ENCODE measurements at regions not wholly inside any gene's neighbourhood (a gene's known extent, or its start where the extent isn't known, plus 50 kb on each side); places are given as distances from the start of the nearest gene placed in this dataset.
"Not testable (repeated sequence)": the region's sequence is repeated elsewhere in the genome, so short reads cannot be mapped to it uniquely, and the experiment has no call there.

DNA sequence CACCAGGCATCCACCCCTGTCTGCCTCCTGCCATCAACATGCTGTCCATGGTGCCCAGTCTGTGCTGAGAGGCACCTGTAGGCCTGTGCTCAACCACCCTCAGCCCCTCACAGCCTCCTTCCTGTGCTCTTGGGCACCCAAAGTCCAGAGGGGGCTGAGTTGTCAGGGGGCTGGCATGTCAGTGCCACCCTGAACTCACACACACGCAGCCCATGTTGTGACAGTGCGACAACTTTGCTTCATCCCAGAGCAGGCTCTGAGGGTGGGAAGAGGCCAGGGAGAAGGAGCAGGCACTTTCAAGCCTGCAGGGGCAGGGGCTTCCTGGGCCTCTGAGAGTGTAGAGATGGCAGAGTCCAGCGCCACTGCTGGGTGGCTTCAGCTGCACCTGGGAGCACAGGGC, 491.0 kb downstream of the TMEM135 start:
- DNase-seq (no peak), ATAC-seq (no peak)
- no peak overlapping the region for H3K4me3 ChIP-seq
- intact Hi-C loops (cut with DNase I) = no loop called here
- H3K9me3 ChIP-seq = peaks cover 0 to 12% of the 10 kb centered on the region in 2 donors
- no peaks in the 10 kb centered on the region for H3K36me3 ChIP-seq
- no peaks in the 10 kb centered on the region for H3K27me3 ChIP-seq
- H3K4me1 ChIP-seq = no peaks in the 10 kb centered on the region
- H3K27ac ChIP-seq = no peak overlapping the region
- TF ChIP-seq, protein P1, sequence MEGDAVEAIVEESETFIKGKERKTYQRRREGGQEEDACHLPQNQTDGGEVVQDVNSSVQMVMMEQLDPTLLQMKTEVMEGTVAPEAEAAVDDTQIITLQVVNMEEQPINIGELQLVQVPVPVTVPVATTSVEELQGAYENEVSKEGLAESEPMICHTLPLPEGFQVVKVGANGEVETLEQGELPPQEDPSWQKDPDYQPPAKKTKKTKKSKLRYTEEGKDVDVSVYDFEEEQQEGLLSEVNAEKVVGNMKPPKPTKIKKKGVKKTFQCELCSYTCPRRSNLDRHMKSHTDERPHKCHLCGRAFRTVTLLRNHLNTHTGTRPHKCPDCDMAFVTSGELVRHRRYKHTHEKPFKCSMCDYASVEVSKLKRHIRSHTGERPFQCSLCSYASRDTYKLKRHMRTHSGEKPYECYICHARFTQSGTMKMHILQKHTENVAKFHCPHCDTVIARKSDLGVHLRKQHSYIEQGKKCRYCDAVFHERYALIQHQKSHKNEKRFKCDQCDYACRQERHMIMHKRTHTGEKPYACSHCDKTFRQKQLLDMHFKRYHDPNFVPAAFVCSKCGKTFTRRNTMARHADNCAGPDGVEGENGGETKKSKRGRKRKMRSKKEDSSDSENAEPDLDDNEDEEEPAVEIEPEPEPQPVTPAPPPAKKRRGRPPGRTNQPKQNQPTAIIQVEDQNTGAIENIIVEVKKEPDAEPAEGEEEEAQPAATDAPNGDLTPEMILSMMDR (IDR thresholded peaks at IDR 0.05) = no peak

DNA sequence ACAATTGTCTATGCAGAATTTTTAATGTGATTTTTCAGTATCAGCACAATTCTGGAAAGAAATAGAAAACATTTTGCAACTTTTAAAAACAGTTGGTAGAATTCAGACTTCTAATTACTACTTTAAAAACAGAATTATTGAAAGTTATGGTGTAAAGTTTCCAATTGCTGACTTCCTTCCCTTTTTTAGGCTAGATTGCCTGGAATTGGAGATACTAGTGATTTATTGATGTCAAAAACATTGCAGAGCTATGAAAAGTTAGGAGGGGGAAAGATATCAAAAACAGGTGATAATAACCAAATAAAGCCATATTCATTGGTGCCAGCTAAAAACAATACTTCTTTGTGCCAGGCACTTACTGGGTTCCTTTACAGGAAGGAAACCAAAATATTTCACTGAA, 485.5 kb downstream of the TMEM135 start:
- no peak overlapping the region for H3K27ac ChIP-seq
- H3K36me3 ChIP-seq = no peaks in the 10 kb centered on the region
- ATAC-seq (no peak), DNase-seq (no peak)
- intact Hi-C loops (cut with DNase I) = no loop called here
- H3K4me3 ChIP-seq = no peak overlapping the region
- H3K27me3 ChIP-seq = no peaks in the 10 kb centered on the region
- TF ChIP-seq, protein P1 (IDR thresholded peaks at IDR 0.05) = no peak
- H3K9me3 ChIP-seq = peaks cover 0 to 7% of the 10 kb centered on the region in 2 donors
- H3K4me1 ChIP-seq = no peaks in the 10 kb centered on the region

DNA sequence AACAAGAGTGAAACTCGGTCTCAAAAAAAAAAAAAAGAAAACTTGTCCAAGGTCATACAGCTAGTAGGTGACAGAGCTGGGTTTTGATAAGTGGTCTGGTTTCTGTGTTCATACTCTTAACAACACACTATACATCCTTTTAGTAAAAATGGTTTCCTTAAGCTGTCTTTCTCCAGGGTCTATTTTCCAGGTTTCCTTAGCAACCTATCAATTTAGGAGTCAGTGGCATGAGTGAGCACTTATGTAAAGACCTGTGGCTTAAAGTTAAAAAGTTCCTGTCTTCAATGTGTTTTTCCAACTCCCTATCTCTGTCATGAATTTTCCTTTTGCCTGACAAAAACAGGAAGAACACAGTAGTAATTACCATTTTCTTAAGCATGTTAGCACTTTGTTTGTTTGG, 480.5 kb downstream of the TMEM135 start:
- intact Hi-C loops (cut with DNase I) = no loop called here
- no peak overlapping the region for H3K4me3 ChIP-seq
- TF ChIP-seq, protein P1 (IDR thresholded peaks at IDR 0.05) = no peak
- H3K4me1 ChIP-seq = no peaks in the 10 kb centered on the region
- ATAC-seq (no peak), DNase-seq (no peak)
- H3K36me3 ChIP-seq = no peaks in the 10 kb centered on the region
- H3K27ac ChIP-seq = no peak overlapping the region
- no peaks in the 10 kb centered on the region for H3K9me3 ChIP-seq
- no peaks in the 10 kb centered on the region for H3K27me3 ChIP-seq

DNA sequence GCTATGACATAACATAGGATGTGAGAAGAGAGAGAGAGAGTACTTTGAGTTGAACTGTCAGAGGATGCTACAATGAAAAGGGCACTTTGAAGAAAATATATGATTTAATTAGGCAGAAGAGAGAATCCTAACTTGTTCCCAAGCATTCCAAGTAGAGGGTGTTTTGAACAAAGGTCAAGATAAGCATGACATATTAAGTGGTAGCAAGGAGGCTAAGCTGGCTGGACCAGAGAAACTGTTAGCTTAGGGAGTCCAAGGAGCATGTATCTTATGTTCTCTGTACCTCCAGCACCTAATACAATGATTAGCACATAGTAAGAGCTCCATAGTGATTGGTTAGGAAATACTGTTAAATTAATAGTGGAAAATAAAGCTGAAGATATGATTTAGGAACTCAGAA, 479.6 kb downstream of the TMEM135 start:
- ATAC-seq = no peak

DNA sequence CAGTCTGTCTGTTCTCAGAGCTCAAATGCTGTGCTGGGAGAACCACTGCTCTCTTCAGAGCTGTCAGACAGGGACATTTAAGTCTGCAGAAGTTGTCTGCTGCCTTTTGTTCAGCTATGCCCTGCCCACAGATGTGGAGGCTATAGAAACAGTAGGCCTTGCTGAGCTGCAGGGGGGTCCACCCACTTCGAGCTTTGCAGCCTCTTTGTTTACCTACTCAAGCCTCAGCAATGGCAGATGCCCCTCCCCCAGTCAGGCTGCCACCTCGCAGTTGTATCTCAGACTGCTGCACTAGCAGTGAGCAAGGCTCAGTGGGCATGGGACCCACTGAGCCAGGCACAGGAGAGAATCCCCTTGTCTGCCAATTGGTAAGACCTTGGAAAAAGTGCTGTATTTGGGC, 470.0 kb downstream of the TMEM135 start:
- H3K27ac ChIP-seq; intact Hi-C loops (cut with DNase I); H3K36me3 ChIP-seq; H3K4me1 ChIP-seq; ATAC-seq; H3K4me3 ChIP-seq; H3K27me3 ChIP-seq; H3K9me3 ChIP-seq: not testable (repeated sequence)
- DNase-seq = peak in 1 of 4 donors; percentile 11

More for the DNA sequence above, 479.6 kb downstream of the TMEM135 start:
- Histone ChIP-seq H3K4me3 (no peak overlapping the region), H3K27ac (no peak overlapping the region), H3K4me1 (no peaks in the 10 kb centered on the region), H3K27me3 (no peaks in the 10 kb centered on the region), H3K9me3 (no peaks in the 10 kb centered on the region), H3K36me3 (no peaks in the 10 kb centered on the region)
- TF ChIP-seq, protein P1 (IDR thresholded peaks at IDR 0.05) = no peak
- intact Hi-C loops (cut with DNase I) = no loop called here
- peak in 2 of 4 donors; percentile 44 to 47 for DNase-seq

DNA sequence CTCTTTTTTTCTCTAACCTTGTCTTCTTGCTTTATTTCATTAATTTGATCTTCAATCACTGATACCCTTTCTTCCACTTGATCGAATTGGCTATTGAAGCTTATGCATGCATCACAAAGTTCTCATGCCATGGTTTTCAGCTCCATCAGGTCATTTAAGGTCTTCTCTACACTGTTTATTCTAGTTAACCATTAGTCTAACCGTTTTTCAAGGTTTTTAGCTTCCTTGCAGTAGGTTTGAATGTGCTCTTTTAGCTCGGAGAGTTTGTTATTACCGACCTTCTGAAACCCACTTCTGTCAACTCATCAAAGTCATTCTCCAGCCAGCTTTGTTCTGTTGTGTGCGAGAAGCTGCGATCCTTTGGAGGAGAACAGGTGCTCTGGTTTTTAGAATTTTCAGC, 469.2 kb downstream of the TMEM135 start:
- H3K4me3 ChIP-seq; H3K27ac ChIP-seq; DNase-seq; H3K27me3 ChIP-seq; ATAC-seq; H3K36me3 ChIP-seq; H3K4me1 ChIP-seq; intact Hi-C loops (cut with DNase I); H3K9me3 ChIP-seq: not testable (repeated sequence)
